ENCODE measurements at regions not wholly inside any gene's neighbourhood (a gene's known extent, or its start where the extent isn't known, plus 50 kb on each side); places are given as distances from the start of the nearest gene placed in this dataset.

DNA sequence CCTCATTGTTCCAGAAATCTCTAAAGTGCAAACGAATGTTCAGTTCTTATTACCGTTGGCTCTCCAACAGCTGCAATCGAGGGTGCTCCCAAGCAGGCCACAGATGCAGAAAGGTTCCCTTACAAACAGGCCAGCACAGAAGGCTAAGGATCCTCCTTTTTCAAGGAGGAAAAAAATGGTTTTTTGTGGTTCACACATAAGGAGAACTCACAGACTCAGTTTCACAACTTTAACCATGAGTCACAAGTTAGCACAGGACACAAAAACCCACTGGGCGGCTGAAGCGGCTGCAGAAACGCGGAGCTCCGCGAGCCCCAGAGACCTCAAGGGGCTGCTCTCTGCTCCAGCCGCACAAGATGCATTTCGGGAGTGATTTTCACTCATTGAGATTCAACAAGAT lies 98.2 kb upstream of the PRR5 start:
- H3K9me3 ChIP-seq, result no peaks in the 10 kb centered on the region
- intact Hi-C loops (cut with DNase I, micrococcal nuclease), result no loop called here
- no peak for DNase-seq
- no peak overlapping the region for H3K4me3 ChIP-seq
- TF ChIP-seq, protein P1, sequence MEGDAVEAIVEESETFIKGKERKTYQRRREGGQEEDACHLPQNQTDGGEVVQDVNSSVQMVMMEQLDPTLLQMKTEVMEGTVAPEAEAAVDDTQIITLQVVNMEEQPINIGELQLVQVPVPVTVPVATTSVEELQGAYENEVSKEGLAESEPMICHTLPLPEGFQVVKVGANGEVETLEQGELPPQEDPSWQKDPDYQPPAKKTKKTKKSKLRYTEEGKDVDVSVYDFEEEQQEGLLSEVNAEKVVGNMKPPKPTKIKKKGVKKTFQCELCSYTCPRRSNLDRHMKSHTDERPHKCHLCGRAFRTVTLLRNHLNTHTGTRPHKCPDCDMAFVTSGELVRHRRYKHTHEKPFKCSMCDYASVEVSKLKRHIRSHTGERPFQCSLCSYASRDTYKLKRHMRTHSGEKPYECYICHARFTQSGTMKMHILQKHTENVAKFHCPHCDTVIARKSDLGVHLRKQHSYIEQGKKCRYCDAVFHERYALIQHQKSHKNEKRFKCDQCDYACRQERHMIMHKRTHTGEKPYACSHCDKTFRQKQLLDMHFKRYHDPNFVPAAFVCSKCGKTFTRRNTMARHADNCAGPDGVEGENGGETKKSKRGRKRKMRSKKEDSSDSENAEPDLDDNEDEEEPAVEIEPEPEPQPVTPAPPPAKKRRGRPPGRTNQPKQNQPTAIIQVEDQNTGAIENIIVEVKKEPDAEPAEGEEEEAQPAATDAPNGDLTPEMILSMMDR (IDR thresholded peaks at IDR 0.05), result no peak
- H3K4me1 ChIP-seq (ENCODE audit: low read depth), result no peaks in the 10 kb centered on the region
- ATAC-seq, result no peak
- no peaks in the 10 kb centered on the region for H3K36me3 ChIP-seq (ENCODE audit: low read depth)

DNA sequence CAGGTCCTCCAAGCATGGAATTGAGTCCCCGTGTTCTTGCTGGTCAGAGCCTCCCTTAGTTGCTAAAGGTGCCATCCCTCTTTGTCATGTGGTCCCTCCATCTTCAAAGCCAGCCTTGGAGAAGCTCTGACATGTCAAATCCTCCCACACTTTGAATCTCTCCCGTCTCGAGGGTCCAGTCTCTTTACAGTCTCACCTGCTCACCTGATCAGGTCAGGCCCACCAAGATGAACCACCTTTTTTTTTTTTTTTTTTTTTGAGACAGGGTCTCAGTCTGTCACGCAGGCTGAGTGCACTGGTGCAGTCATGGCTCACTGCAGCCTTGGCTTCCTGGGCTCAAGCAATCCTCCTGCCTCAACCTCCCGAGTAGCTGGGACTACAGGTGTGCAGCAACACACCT lies 100.3 kb upstream of the PRR5 start:
- intact Hi-C loops (cut with DNase I, micrococcal nuclease), result no loop called here
- no peaks in the 10 kb centered on the region for H3K9me3 ChIP-seq
- H3K36me3 ChIP-seq (ENCODE audit: low read depth), result no peaks in the 10 kb centered on the region
- H3K4me3 ChIP-seq, result no peak overlapping the region
- TF ChIP-seq, protein P1 (IDR thresholded peaks at IDR 0.05), result no peak
- ATAC-seq (no peak), DNase-seq (no peak)
- no peaks in the 10 kb centered on the region for H3K4me1 ChIP-seq (ENCODE audit: low read depth)

GRCh38 chr22:44601189-44601588 lies 100.8 kb upstream of the PRR5 start:
- H3K4me3 ChIP-seq, result no peak overlapping the region
- H3K36me3 ChIP-seq (ENCODE audit: low read depth), result no peaks in the 10 kb centered on the region
- TF ChIP-seq, protein P1 (IDR thresholded peaks at IDR 0.05), result no peak
- no peak for DNase-seq
- H3K4me1 ChIP-seq (ENCODE audit: low read depth), result no peaks in the 10 kb centered on the region
- no peak for ATAC-seq
- intact Hi-C loops (cut with DNase I, micrococcal nuclease), result no loop called here
- no peaks in the 10 kb centered on the region for H3K9me3 ChIP-seq

DNA sequence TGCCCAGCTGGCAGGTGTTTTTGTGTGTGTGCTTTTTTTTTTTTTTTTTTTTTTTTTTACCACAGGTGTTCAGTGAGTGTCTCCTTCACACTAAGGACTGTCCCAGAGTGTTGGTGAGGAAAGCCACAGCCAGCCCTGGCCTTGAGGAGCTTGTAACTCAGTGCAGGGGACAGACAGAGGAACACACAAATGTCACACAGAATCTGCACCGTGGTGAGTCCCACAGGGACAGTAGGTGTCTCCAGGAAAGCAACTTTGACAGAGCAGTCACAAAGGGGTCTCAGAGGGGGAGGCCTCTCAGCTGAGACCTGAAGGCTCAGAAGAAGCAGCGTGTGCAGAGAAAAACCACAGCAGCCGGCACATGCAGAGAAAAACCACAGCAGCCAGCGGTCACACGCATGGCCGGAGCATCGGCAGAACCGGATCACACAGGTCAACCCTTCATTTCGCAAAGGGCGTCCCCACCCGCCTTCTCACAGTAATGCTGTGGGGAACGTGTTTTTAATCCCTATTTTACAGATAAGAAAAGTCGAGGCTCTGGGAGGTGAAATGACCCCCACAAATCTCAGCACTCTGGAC lies 101.7 kb upstream of the PRR5 start:
- H3K4me1 ChIP-seq (ENCODE audit: low read depth), result no peaks in the 10 kb centered on the region
- DNase-seq (no peak), ATAC-seq (no peak)
- no peaks in the 10 kb centered on the region for H3K36me3 ChIP-seq (ENCODE audit: low read depth)
- TF ChIP-seq, protein P1 (IDR thresholded peaks at IDR 0.05), result no peak
- no peaks in the 10 kb centered on the region for H3K9me3 ChIP-seq
- intact Hi-C loops (cut with DNase I, micrococcal nuclease), result no loop called here
- H3K4me3 ChIP-seq, result no peak overlapping the region

DNA sequence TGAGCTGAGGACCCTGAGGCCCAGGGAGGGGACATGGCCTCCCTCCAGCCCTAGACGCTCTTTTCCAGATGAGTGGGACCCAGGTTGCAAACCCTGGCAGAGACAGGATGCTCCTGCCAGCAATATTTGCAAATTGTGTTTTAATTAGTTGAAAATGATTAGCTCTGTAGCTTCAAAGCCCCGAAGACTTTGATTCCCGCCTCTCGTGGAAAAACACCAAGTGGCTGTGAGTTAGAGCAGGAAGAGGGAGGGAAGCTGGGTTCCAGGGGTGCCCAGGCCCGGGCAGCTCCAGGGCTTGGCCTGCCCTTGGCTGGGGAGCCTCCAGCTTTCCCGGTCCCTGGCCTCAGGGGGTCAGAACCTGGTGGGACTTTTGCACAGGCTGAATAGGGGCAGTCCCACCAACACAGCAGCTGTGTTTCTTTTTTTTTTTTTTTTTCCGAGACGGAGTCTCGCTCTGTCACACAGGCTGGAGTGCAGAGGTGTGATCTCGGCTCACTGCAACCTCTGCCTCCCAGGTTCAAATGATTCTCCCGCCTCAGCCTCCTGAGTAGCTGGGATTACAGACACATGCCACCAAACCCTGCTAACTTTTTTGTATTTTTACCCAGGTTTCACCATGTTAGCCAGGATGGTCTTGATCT lies 101.6 kb upstream of the RTL6 start:
- TF ChIP-seq, protein P1 (IDR thresholded peaks at IDR 0.05), result no peak
- intact Hi-C loops (cut with DNase I, micrococcal nuclease), result no loop called here
- H3K36me3 ChIP-seq (ENCODE audit: low read depth), result no peaks in the 10 kb centered on the region
- no peak overlapping the region for H3K4me3 ChIP-seq
- no peaks in the 10 kb centered on the region for H3K9me3 ChIP-seq
- DNase-seq, result no peak
- ATAC-seq, result no peak
- H3K4me1 ChIP-seq (ENCODE audit: low read depth), result no peaks in the 10 kb centered on the region
